Endothelial cell of umbilical vein (primary cell): ENCODE measurements at regions not wholly inside any gene's neighbourhood (a gene's known extent, or its start where the extent isn't known, plus 50 kb on each side); places are given as distances from the start of the nearest gene placed in this dataset.

Experiments
- BruUV-seq: library from RNA; stranded (reverse); fragments of 400-500 nt; replicated peaks from 2 replicates; lab custom pipeline; 2021; lab: Mats Ljungman, UMichigan
- CTCF ChIA-PET: fragments of 300-600, 350-600 bp; sonication (Branson Sonifier 250); formaldehyde crosslinking; loops from one replicate; lab custom pipeline; 2021; ENCODE audit warnings: antibody characterized with exemption, inconsistent platforms; lab: Charles Lee
- POLR2A ChIA-PET: fragments of 300-600, 350-600 bp; sonication (Branson Sonifier 250); formaldehyde crosslinking; loops from one replicate; lab custom pipeline; 2021; ENCODE audit warnings: antibody characterized with exemption, inconsistent platforms; lab: Charles Lee
- DNase-seq: peaks from one replicate; pipeline ENCODE4 v3.0.0-alpha.2; 2011; ENCODE audit warnings: low read depth, low spot score
- FAIRE-seq: peaks from 2 replicates; lab custom pipeline; 2011; peaks lifted over from hg19 to GRCh38; lab: Jason Lieb, UNC
- H2AFZ ChIP-seq: 2 replicates; pipeline ENCODE4 v1.6.0; 2012; ENCODE audit warnings: low read depth, low read length, control low read depth, inconsistent platforms
- H3K27ac ChIP-seq: 2 replicates; pipeline ENCODE4 v1.5.1; 2011; ENCODE audit warnings: low read depth, mild to moderate bottlenecking, control low read depth, low read length, moderate library complexity; ENCODE audit not compliant: insufficient read depth
- H3K27me3 ChIP-seq, 2 experiments: 2 replicates each; pipeline versions ENCODE4 v1.6.0 to v1.6.1; 2011; ENCODE audit warnings: low read length in 2 of 2, mixed read lengths in 1 of 2; ENCODE audit not compliant: control insufficient read depth in 2 of 2, insufficient read depth in 2 of 2
- H3K36me3 ChIP-seq, 2 experiments: 2 replicates in 1 of 2; 3 replicates in 1 of 2; pipeline ENCODE4 v1.5.1; 2011; ENCODE audit warnings: low read length in 2 of 2, mild to moderate bottlenecking in 1 of 2, moderate library complexity in 1 of 2; ENCODE audit not compliant: control insufficient read depth in 2 of 2, insufficient read depth in 2 of 2; ENCODE audit errors: extremely low read depth in 1 of 2
- H3K4me1 ChIP-seq: 3 replicates; pipeline ENCODE4 v1.5.1; 2011; ENCODE audit warnings: mild to moderate bottlenecking, low read length; ENCODE audit not compliant: control insufficient read depth, insufficient read depth; ENCODE audit errors: extremely low read depth
- H3K4me2 ChIP-seq: 2 replicates; pipeline ENCODE4 v1.6.1; 2011; ENCODE audit warnings: low read length, control low read depth, mixed read lengths; ENCODE audit not compliant: insufficient read depth
- H3K4me3 ChIP-seq, 3 experiments: fragments of 200-600 bp in 1 of 3; sonication (generic), shearing (Covaris generic) in 1 of 3; replicated peaks in 1 of 3; 2 replicates each; pipeline ENCODE4 v1.5.1; 2011 to 2016; ENCODE audit warnings: control low read depth in 3 of 3, low read length in 3 of 3, mild to moderate bottlenecking in 2 of 3, inconsistent platforms in 1 of 3, low read depth in 1 of 3, moderate library complexity in 1 of 3; ENCODE audit not compliant: insufficient read depth in 1 of 3
- H3K79me2 ChIP-seq: 2 replicates; pipeline ENCODE4 v1.6.0; 2012; ENCODE audit warnings: low read length, inconsistent platforms; ENCODE audit not compliant: control insufficient read depth, insufficient read depth
- H3K9ac ChIP-seq: replicated peaks from 2 replicates; pipeline ENCODE3; 2011; ENCODE audit warnings: low read length, control low read depth; ENCODE audit not compliant: insufficient read depth; ENCODE audit errors: extremely low read depth
- H3K9me1 ChIP-seq: replicated peaks from 3 replicates; pipeline ENCODE4 v1.6.0; 2011; ENCODE audit warnings: mild to moderate bottlenecking, low read length; ENCODE audit not compliant: control insufficient read depth, insufficient read depth; ENCODE audit errors: extremely low read depth
- H3K9me3 ChIP-seq: replicated peaks from 2 replicates; pipeline ENCODE4 v1.5.1; 2012; ENCODE audit warnings: low read length, inconsistent platforms; ENCODE audit not compliant: control insufficient read depth, insufficient read depth
- H4K20me1 ChIP-seq: replicated peaks from 2 replicates; pipeline ENCODE3; 2011; ENCODE audit warnings: mild to moderate bottlenecking, low read length; ENCODE audit not compliant: control insufficient read depth, insufficient read depth; ENCODE audit errors: extremely low read depth
- EZH2 ChIP-seq: IDR thresholded peaks from 2 replicates; pipeline ENCODE4 v1.6.1; 2012; ENCODE audit warnings: borderline replicate concordance, low read depth, mild to moderate bottlenecking, moderate library complexity, low read length, inconsistent platforms; ENCODE audit not compliant: severe bottlenecking
- FOS ChIP-seq: IDR thresholded peaks from 2 replicates; pipeline ENCODE4 v1.6.1; 2011; ENCODE audit warnings: mild to moderate bottlenecking, low read length, moderate library complexity, borderline replicate concordance; ENCODE audit not compliant: insufficient read depth
- GATA2 ChIP-seq: IDR thresholded peaks from 2 replicates; pipeline ENCODE4 v1.7.0; 2011; ENCODE audit warnings: low read depth, mild to moderate bottlenecking, moderate library complexity, mixed read lengths, low read length; ENCODE audit not compliant: insufficient read length, insufficient read depth
- JUN ChIP-seq: IDR thresholded peaks from 2 replicates; pipeline ENCODE4 v1.6.1; 2011; ENCODE audit warnings: borderline replicate concordance, low read depth; ENCODE audit not compliant: insufficient read length, insufficient read depth
- MYC ChIP-seq: IDR thresholded peaks from one replicate; pipeline ENCODE4 v1.6.1; 2011; ENCODE audit warnings: mild to moderate bottlenecking, low read depth, low read length
- POLR2A ChIP-seq: IDR thresholded peaks from 2 replicates; pipeline ENCODE4 v1.6.1; 2012; ENCODE audit warnings: low read depth, mild to moderate bottlenecking, control low read depth, low read length
- POLR2AphosphoS5 ChIP-seq: IDR thresholded peaks from 2 replicates; pipeline ENCODE4 v1.6.1; 2012; ENCODE audit warnings: low read depth, mild to moderate bottlenecking, control low read depth, low read length, moderate library complexity; ENCODE audit not compliant: insufficient read depth
- dilution Hi-C: fragments of 300-500 bp; cut with MboI; formaldehyde crosslinking; loops from one replicate; pipeline ENCODE4 v1.15.0; 2019; ENCODE audit warnings: low sequenced_read_pairs; ENCODE audit not compliant: extremely low pct_ligation_motif_present
- intact Hi-C: fragments of 100-400 bp; cut with micrococcal nuclease; formaldehyde crosslinking; loops from one replicate; pipeline ENCODE4 v1.10.0; 2022
- TF ChIP-seq, protein P1 (sequence below), 2 donors: IDR thresholded peaks; 1 replicate in 1 of 2; 2 replicates in 1 of 2; pipeline ENCODE4 v1.5.1; 2011; ENCODE audit warnings: low read length in 2 of 2, mild to moderate bottlenecking in 2 of 2, moderate library complexity in 2 of 2, control low read depth in 1 of 2, inconsistent platforms in 1 of 2, low read depth in 1 of 2; ENCODE audit not compliant: insufficient read depth in 1 of 2; ENCODE audit errors: extremely low read depth in 1 of 2
- TF ChIP-seq, protein P2 (sequence below): IDR thresholded peaks from 2 replicates; pipeline ENCODE4 v1.6.1; 2011; ENCODE audit not compliant: insufficient read depth, insufficient read length

DNA sequence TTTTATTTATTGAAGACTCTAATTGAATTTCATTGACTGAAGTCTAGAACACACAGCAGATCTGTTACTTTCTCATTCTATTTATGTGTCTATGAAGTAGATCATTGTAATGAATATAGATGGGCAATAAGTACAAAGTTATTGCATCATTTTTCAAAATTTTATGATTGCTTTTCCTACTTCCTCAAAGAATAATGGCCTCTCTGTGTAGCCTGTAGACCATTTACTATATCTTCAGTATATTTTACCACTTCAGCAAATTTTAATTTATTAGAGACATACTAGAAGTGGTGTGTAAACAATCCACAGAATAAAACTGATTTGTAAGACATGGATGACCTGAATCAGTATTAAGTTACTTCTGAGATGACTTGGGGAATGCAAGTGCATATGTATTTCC is 291.7 kb upstream of the FAR2 start:
- no peak for FAIRE-seq

More for the DNA sequence above, 291.7 kb upstream of the FAR2 start:
- TF ChIP-seq, protein P1, sequence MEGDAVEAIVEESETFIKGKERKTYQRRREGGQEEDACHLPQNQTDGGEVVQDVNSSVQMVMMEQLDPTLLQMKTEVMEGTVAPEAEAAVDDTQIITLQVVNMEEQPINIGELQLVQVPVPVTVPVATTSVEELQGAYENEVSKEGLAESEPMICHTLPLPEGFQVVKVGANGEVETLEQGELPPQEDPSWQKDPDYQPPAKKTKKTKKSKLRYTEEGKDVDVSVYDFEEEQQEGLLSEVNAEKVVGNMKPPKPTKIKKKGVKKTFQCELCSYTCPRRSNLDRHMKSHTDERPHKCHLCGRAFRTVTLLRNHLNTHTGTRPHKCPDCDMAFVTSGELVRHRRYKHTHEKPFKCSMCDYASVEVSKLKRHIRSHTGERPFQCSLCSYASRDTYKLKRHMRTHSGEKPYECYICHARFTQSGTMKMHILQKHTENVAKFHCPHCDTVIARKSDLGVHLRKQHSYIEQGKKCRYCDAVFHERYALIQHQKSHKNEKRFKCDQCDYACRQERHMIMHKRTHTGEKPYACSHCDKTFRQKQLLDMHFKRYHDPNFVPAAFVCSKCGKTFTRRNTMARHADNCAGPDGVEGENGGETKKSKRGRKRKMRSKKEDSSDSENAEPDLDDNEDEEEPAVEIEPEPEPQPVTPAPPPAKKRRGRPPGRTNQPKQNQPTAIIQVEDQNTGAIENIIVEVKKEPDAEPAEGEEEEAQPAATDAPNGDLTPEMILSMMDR (IDR thresholded peaks at IDR 0.05; ENCODE audit: extremely low read depth in 1 of 2, insufficient read depth in 1 of 2, low read depth in 1 of 2, low read length in 2 of 2) = no peak
- TF ChIP-seq GATA2 (no peak), POLR2A (no peak), POLR2AphosphoS5 (no peak), FOS (no peak), MYC (no peak), EZH2 (no peak), JUN (no peak)
- TF ChIP-seq, protein P2, sequence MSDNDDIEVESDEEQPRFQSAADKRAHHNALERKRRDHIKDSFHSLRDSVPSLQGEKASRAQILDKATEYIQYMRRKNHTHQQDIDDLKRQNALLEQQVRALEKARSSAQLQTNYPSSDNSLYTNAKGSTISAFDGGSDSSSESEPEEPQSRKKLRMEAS = no peak
- Histone ChIP-seq H3K4me3 (no peak overlapping the region), H2AFZ (no peak overlapping the region), H3K4me1 (no peaks in the 10 kb centered on the region), H3K27ac (no peak overlapping the region), H3K9ac (no peak overlapping the region), H3K79me2 (no peaks in the 10 kb centered on the region), H3K9me3 (no peaks in the 10 kb centered on the region), H3K36me3 (no peaks in the 10 kb centered on the region), H3K27me3 (no peaks in the 10 kb centered on the region), H3K9me1 (no peaks in the 10 kb centered on the region), H4K20me1 (no peaks in the 10 kb centered on the region), H3K4me2 (no peak overlapping the region)
- POLR2A ChIA-PET = no interaction called here
- dilution Hi-C loops = no loop called here
- CTCF ChIA-PET = interaction anchor here (2.0 kb wide), 1 partner anchor 15 kb away, joined by 6 read pairs; no protein-coding TSS in a partner anchor
- no peak for DNase-seq
- BruUV-seq = no TSS peak
- intact Hi-C loops = no loop called here
